ENCODE measurements at regions not wholly inside any gene's neighbourhood (a gene's known extent, or its start where the extent isn't known, plus 50 kb on each side); places are given as distances from the start of the nearest gene placed in this dataset.

DNA sequence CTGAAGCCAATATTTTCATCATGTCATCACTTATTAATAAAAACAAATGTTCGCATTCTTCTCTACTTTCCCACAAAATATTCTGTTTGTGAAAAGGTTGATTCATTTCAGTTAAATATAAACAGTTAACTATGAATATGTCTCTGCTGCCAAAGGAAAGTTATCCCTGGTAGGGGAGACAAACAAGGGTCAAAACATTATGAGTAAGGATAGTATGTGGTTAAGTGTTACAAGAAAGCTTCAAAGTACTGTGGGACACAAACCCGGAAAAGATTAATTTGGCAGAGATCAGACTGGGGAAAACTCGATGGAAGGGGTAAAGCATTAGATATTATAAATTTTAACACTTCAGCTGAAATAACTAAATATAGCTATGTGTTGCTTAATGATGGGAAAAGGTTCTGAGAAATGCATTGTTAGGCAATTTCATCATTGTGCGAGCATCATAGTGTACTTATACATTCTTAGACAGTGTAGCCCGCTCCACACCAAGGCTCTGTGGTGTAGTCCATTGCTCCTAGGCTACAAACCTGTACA is 436.5 kb upstream of the TBL1XR1 start:
- TF ChIP-seq SMC3 (conservative IDR thresholded peaks at IDR 0.05; ENCODE audit: poor library complexity): no peak
- TF ChIP-seq POLR2AphosphoS5 (IDR thresholded peaks at IDR 0.05): no peak
- no peak for TF ChIP-seq CTCF (IDR thresholded peaks at IDR 0.05; ENCODE audit: poor library complexity, severe bottlenecking)
- no peak for TF ChIP-seq MXI1 (conservative IDR thresholded peaks at IDR 0.05; ENCODE audit: poor library complexity, severe bottlenecking)
- TF ChIP-seq EZH2 (IDR thresholded peaks at IDR 0.05; ENCODE audit: borderline replicate concordance, insufficient read depth, low read length, poor library complexity, severe bottlenecking): no peak
- no peak for TF ChIP-seq RAD21 (conservative IDR thresholded peaks at IDR 0.05)
- TF ChIP-seq REST (IDR thresholded peaks at IDR 0.05; ENCODE audit: borderline replicate concordance): no peak
- no peak for TF ChIP-seq EP300 (conservative IDR thresholded peaks at IDR 0.05; ENCODE audit: poor library complexity, severe bottlenecking)
- TF ChIP-seq TAF1 (IDR thresholded peaks at IDR 0.05; ENCODE audit: low read depth): no peak

Measured in neural cell (in vitro differentiated cells).